Choroid plexus epithelial cell (primary cell): ENCODE measurements at regions not wholly inside any gene's neighbourhood (a gene's known extent, or its start where the extent isn't known, plus 50 kb on each side); places are given as distances from the start of the nearest gene placed in this dataset.
A peak's percentile ranks its signal among the peaks of the same experiment; 100 is the strongest.

ENCODE experiments used
- DNase-seq: peaks from one replicate; pipeline ENCODE4 v3.0.0-alpha.2; 2010; ENCODE audit warnings: low read depth
- H3K4me3 ChIP-seq: 2 replicates; pipeline ENCODE4 v1.5.1; 2011; ENCODE audit warnings: low read depth, mild to moderate bottlenecking, control low read depth, low read length, moderate library complexity
- TF ChIP-seq, protein P1 (sequence below): conservative IDR thresholded peaks from 2 replicates; pipeline ENCODE4 v1.5.1; 2011; ENCODE audit warnings: low read depth, mild to moderate bottlenecking, control low read depth, inconsistent platforms, low read length, moderate library complexity

GRCh38 chr1:63129855-63130254 is 192.5 kb upstream of the FOXD3 start:
- no peak overlapping the region for H3K4me3 ChIP-seq
- TF ChIP-seq, protein P1, sequence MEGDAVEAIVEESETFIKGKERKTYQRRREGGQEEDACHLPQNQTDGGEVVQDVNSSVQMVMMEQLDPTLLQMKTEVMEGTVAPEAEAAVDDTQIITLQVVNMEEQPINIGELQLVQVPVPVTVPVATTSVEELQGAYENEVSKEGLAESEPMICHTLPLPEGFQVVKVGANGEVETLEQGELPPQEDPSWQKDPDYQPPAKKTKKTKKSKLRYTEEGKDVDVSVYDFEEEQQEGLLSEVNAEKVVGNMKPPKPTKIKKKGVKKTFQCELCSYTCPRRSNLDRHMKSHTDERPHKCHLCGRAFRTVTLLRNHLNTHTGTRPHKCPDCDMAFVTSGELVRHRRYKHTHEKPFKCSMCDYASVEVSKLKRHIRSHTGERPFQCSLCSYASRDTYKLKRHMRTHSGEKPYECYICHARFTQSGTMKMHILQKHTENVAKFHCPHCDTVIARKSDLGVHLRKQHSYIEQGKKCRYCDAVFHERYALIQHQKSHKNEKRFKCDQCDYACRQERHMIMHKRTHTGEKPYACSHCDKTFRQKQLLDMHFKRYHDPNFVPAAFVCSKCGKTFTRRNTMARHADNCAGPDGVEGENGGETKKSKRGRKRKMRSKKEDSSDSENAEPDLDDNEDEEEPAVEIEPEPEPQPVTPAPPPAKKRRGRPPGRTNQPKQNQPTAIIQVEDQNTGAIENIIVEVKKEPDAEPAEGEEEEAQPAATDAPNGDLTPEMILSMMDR: no peak
- peak; percentile 16 for DNase-seq

DNA sequence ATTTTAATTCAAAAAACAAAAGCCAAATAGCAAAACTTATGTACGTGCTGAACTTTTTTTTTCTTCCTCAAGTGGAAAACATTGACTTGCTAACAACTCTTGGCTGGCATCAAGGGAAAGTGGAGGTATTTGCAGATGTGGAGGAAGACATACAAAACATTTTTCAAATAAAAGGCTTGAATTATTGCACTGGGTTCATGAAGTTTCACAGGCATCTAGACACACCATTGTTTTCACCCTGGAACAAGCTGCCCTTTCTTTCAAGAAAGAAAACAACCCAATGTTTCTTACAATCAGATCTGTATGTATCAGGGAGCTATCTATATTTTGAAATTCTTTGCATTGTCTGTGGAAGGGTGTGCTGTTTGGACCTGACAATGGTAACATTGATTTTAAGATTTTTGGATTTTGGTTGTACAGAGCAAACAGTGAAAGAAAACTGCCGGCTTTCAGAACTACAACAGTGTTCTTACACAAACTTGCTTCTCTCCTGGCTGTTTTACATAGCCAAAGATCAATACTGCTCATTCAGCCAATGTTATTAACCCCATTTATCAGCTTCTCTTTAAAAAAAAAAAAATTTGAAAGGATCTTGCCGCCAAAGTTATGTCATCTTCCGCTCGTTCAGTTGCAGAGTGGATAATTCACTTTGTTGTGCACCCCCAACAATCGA is 187.7 kb upstream of the FOXD3 start:
- TF ChIP-seq, protein P1: no peak
- H3K4me3 ChIP-seq: no peak overlapping the region
- DNase-seq: no peak

GRCh38 chr1:63135174-63135512 is 187.2 kb upstream of the FOXD3 start:
- no peak overlapping the region for H3K4me3 ChIP-seq
- TF ChIP-seq, protein P1: no peak
- DNase-seq: no peak

- DNase-seq: no peak
- TF ChIP-seq, protein P1: no peak
- no peak overlapping the region for H3K4me3 ChIP-seq
Observed at GRCh38 chr1:63135801-63136200, 186.6 kb upstream of the FOXD3 start.

- no peak for DNase-seq
- TF ChIP-seq, protein P1: no peak
- H3K4me3 ChIP-seq: no peak overlapping the region
Observed at GRCh38 chr1:63142001-63142400, 180.4 kb upstream of the FOXD3 start.

- TF ChIP-seq, protein P1: peak; percentile 56
- no peak overlapping the region for H3K4me3 ChIP-seq
- DNase-seq: peak; percentile 53
Observed at GRCh38 chr1:63143482-63143881, 178.9 kb upstream of the FOXD3 start.

DNA sequence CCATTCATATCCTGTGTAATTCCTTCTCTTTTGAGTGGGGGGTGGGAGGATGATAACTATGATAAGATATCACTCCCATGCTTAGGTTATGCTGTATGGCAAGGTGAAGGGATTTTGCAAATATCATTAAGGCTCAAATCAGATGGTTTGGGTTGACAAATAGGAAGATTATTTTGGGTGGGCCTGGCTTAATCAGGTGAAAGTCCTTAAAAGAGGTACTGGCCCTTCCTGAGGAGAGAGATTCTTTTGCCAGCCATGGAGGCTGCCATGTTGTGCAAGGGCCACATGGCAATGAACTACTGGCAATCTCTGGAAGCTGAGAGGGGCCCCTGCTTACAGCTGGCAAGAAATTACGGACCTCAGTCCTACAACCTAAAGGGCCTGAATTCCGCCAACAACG is 174.6 kb upstream of the FOXD3 start:
- DNase-seq: no peak
- H3K4me3 ChIP-seq: no peak overlapping the region
- TF ChIP-seq, protein P1: no peak
